ENCODE measurements at regions not wholly inside any gene's neighbourhood (a gene's known extent, or its start where the extent isn't known, plus 50 kb on each side); places are given as distances from the start of the nearest gene placed in this dataset.

GRCh38 chr4:111178231-111178630 is 555.4 kb upstream of the PITX2 start:
- TF ChIP-seq, protein P1, sequence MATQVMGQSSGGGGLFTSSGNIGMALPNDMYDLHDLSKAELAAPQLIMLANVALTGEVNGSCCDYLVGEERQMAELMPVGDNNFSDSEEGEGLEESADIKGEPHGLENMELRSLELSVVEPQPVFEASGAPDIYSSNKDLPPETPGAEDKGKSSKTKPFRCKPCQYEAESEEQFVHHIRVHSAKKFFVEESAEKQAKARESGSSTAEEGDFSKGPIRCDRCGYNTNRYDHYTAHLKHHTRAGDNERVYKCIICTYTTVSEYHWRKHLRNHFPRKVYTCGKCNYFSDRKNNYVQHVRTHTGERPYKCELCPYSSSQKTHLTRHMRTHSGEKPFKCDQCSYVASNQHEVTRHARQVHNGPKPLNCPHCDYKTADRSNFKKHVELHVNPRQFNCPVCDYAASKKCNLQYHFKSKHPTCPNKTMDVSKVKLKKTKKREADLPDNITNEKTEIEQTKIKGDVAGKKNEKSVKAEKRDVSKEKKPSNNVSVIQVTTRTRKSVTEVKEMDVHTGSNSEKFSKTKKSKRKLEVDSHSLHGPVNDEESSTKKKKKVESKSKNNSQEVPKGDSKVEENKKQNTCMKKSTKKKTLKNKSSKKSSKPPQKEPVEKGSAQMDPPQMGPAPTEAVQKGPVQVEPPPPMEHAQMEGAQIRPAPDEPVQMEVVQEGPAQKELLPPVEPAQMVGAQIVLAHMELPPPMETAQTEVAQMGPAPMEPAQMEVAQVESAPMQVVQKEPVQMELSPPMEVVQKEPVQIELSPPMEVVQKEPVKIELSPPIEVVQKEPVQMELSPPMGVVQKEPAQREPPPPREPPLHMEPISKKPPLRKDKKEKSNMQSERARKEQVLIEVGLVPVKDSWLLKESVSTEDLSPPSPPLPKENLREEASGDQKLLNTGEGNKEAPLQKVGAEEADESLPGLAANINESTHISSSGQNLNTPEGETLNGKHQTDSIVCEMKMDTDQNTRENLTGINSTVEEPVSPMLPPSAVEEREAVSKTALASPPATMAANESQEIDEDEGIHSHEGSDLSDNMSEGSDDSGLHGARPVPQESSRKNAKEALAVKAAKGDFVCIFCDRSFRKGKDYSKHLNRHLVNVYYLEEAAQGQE (IDR thresholded peaks at IDR 0.05; ENCODE audit: insufficient read depth in 1 of 2, low read depth in 2 of 2, low read length in 1 of 2), result no peak
- TF ChIP-seq CTCF (IDR thresholded peaks at IDR 0.05), result no peak
- no peak for TF ChIP-seq TCF7L2 (IDR thresholded peaks at IDR 0.05; ENCODE audit: low read depth, low read length)
- no peak for TF ChIP-seq SIN3A (IDR thresholded peaks at IDR 0.05; ENCODE audit: borderline replicate concordance, insufficient read depth, low read depth, low read length)
- no peak for TF ChIP-seq POLR2AphosphoS5 (IDR thresholded peaks at IDR 0.05; ENCODE audit: low read depth, low read length)
- ATAC-seq (no peak), DNase-seq (ENCODE audit: low read depth, low spot score) (no peak)
- Histone ChIP-seq H3K27me3 (ENCODE audit: control insufficient read depth, insufficient read depth, low read length) (no peaks in the 10 kb centered on the region), H3K9me3 (ENCODE audit: control insufficient read depth, insufficient read depth, low read depth, low read length) (no peaks in the 10 kb centered on the region), H3K36me3 (ENCODE audit: control insufficient read depth, insufficient read depth, low read length) (no peaks in the 10 kb centered on the region), H3K4me1 (ENCODE audit: control insufficient read depth, insufficient read depth, low read length) (no peaks in the 10 kb centered on the region), H3K4me3 (ENCODE audit: low read depth in 2 of 2, low read length in 2 of 2) (no peak overlapping the region), H3K27ac (ENCODE audit: low read length) (no peak overlapping the region)
- CTCF ChIA-PET, result no interaction called here
- no TSS peak for BruUV-seq (replicated peaks)
- intact Hi-C loops (cut with micrococcal nuclease; ENCODE audit: unreplicated experiment) (no loop called here), in situ Hi-C loops (cut with HindIII; ENCODE audit: low pct_unique_long_range_greater_than_20kb, low sequenced_read_pairs) (no loop called here)
- POLR2A ChIA-PET, result no interaction called here

DNA sequence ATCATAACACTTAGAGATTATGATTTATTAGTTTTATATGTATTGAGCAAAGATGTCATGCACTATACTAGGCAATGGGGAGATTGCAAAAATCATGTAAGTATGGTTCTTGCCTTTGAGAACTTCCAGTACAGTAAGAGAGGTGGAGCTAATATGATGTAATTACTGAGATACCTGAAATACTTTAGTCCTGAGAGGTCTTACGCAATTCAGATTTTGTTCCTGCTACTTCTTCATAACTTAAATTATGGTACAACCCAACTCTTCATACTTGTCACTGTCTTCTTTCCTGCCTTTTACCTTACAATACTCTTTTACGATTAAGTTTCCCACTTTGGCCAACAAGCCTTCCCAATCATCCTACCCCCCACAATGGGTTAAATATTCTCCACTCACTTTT is 564.2 kb upstream of the PITX2 start:
- DNase-seq (ENCODE audit: low read depth, low spot score) (no peak), ATAC-seq (no peak)
- CTCF ChIA-PET, result no interaction called here
- Histone ChIP-seq H3K36me3 (ENCODE audit: control insufficient read depth, insufficient read depth, low read length) (no peaks in the 10 kb centered on the region), H3K4me1 (ENCODE audit: control insufficient read depth, insufficient read depth, low read length) (no peaks in the 10 kb centered on the region), H3K9me3 (ENCODE audit: control insufficient read depth, insufficient read depth, low read depth, low read length) (no peaks in the 10 kb centered on the region), H3K27ac (ENCODE audit: low read length) (no peak overlapping the region), H3K27me3 (ENCODE audit: control insufficient read depth, insufficient read depth, low read length) (no peaks in the 10 kb centered on the region), H3K4me3 (ENCODE audit: low read depth in 2 of 2, low read length in 2 of 2) (no peak overlapping the region)
- BruUV-seq (replicated peaks), result no TSS peak
- no peak for TF ChIP-seq SIN3A (IDR thresholded peaks at IDR 0.05; ENCODE audit: borderline replicate concordance, insufficient read depth, low read depth, low read length)
- TF ChIP-seq CTCF (IDR thresholded peaks at IDR 0.05), result no peak
- TF ChIP-seq TCF7L2 (IDR thresholded peaks at IDR 0.05; ENCODE audit: low read depth, low read length), result no peak
- TF ChIP-seq, protein P1 (IDR thresholded peaks at IDR 0.05; ENCODE audit: insufficient read depth in 1 of 2, low read depth in 2 of 2, low read length in 1 of 2), result no peak
- TF ChIP-seq POLR2AphosphoS5 (IDR thresholded peaks at IDR 0.05; ENCODE audit: low read depth, low read length), result no peak
- in situ Hi-C loops (cut with HindIII; ENCODE audit: low pct_unique_long_range_greater_than_20kb, low sequenced_read_pairs) (no loop called here), intact Hi-C loops (cut with micrococcal nuclease; ENCODE audit: unreplicated experiment) (no loop called here)
- POLR2A ChIA-PET, result no interaction called here
